Heart left ventricle (tissue), 16 donors: ENCODE measurements at regions not wholly inside any gene's neighbourhood (a gene's known extent, or its start where the extent isn't known, plus 50 kb on each side); places are given as distances from the start of the nearest gene placed in this dataset.

Source experiments
- ATAC-seq, 4 donors: fragments of 200-7000 bp; cut with Tn5 transposase; one replicate each; pipeline ENCODE4 v1.9.1; 2020 to 2022; ENCODE audit warnings: moderate library complexity in 4 of 4, mild to moderate bottlenecking in 3 of 4, moderate number of reproducible peaks in 1 of 4
- DNase-seq, 5 donors: peaks; one replicate each; pipeline ENCODE4 v3.0.0-alpha.2; 2020
- H3K27ac ChIP-seq, 12 donors: fragments of 200-600 bp; sonication (generic) in 4 of 12; one replicate each; pipeline versions ENCODE4 v1.5.0 to v1.8.0; 2016 to 2022; ENCODE audit warnings: mild to moderate bottlenecking in 2 of 12
- H3K27me3 ChIP-seq, 9 donors: fragments of 200-600 bp; sonication (generic) in 2 of 9; one replicate each; pipeline versions ENCODE4 v1.5.1 to v1.8.0; 2016 to 2022; ENCODE audit warnings: mild to moderate bottlenecking in 3 of 9
- H3K36me3 ChIP-seq, 9 donors: fragments of 200-600 bp; sonication (generic) in 2 of 9; one replicate each; pipeline versions ENCODE4 v1.5.0 to v1.8.0; 2018 to 2022; ENCODE audit warnings: mild to moderate bottlenecking in 2 of 9
- H3K4me1 ChIP-seq, 12 donors: fragments of 200-600 bp; sonication (generic) in 4 of 12; one replicate each; pipeline versions ENCODE4 v1.5.0 to v1.8.0; 2016 to 2022; ENCODE audit warnings: mild to moderate bottlenecking in 3 of 12
- H3K4me3 ChIP-seq, 12 donors: fragments of 200-600 bp; sonication (generic) in 4 of 12; one replicate each; pipeline versions ENCODE4 v1.5.0 to v1.8.0; 2017 to 2022; ENCODE audit warnings: mild to moderate bottlenecking in 9 of 12, moderate library complexity in 4 of 12
- H3K9me3 ChIP-seq, 12 donors: fragments of 200-600 bp; sonication (generic) in 4 of 12; one replicate each; pipeline versions ENCODE4 v1.5.0 to v1.8.0; 2016 to 2022; ENCODE audit warnings: mild to moderate bottlenecking in 1 of 12
- CTCF ChIP-seq, 12 donors: fragments of 200-600 bp; sonication (generic) in 4 of 12; IDR thresholded peaks; one replicate each; pipeline versions ENCODE4 v1.5.0 to v1.8.0; 2018 to 2022; ENCODE audit warnings: antibody characterized with exemption in 12 of 12, mild to moderate bottlenecking in 5 of 12
- POLR2A ChIP-seq, 2 donors: fragments of 450-650 bp; IDR thresholded peaks; one replicate each; pipeline ENCODE4 v1.6.1; 2017; ENCODE audit warnings: antibody characterized with exemption in 2 of 2, mild to moderate bottlenecking in 2 of 2, moderate library complexity in 2 of 2
- WGBS, 4 donors: extraction: QIAGEN DNeasy Blood & Tissue Kit in 2 of 4; methylation state at CpG; one replicate each; pipeline versions ENCODE4 v1.1.5 to v1.1.7; 2013 to 2018; 5-methylcytosine and 5-hydroxymethylcytosine counted together
- intact Hi-C, 10 donors: fragments of 100-400 bp; cut with DNase I; formaldehyde crosslinking; loops; one replicate each; pipeline versions ENCODE4 v1.11.1 to v1.14.2; 2022
- donor health status: ischemic (EF 13 %, LVEDD 7.1; RV severe dilation, severe dysfunction).
- donor health status: healthy with polysubstance abuse.
- donor health status: DM: no; HTN: yes; CAD: no.
- donor health status: DM: no; HTN: no; CAD: no.
- donor health status: ischemic (EF 25% LVEDD 6.9; RV normal size, moderate dysfunction).
- donor health status: ischemic (EF 25% LVEDD 5.7; RV mildly dilated, moderate dysfunction).
- donor health status: healthy.
- donor health status: DM: yes; HTN: yes; CAD: no.
- donor health status: ischemic (EF 35%, LVEDD 5.7; RV mildly dilated, moderate dysfunction).
- donor health status: nonischemic (EF 11% LVEDD 7.7; RV severe dilation, severe dysfunction).
- donor health status: DM: yes; HTN: yes; CAD: no.
- donor health status: PGD.
- donor health status: ischemic (EF 29% LVEDD 5.4; RV normal size, mild dysfunction).
- donor health status: nonischemic (EF 23%, LVEDD 6.1; RV moderate dilation, normal function).

DNA sequence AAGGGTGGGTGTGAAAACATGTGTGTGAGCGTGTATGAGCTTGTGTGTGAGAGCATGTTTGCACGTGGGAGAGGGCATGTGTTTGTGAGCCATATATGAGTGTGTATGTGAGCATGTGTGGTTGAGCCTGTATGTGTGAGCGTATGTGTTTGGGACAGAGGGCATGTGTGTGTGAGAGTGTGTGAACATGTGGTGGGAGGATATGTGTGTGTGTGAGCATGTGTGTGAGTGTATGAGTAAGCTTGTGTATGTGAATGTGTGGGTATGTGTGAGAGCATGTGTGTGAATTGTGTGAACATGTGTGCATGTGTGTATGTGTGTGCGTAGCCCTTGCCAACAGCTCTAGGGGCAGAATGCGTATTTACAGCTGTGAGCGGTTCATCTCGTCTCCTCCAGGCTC lies 163.0 kb downstream of the TMEM200C start:
- Histone ChIP-seq H3K27ac (no peak overlapping the region), H3K36me3 (no peaks in the 10 kb centered on the region), H3K4me3 (no peak overlapping the region), H3K9me3 (no peaks in the 10 kb centered on the region), H3K4me1 (no peaks in the 10 kb centered on the region), H3K27me3 (peaks cover 0 to 24% (median 0%) of the 10 kb centered on the region in 9 donors)
- intact Hi-C loops: no loop called here
- TF ChIP-seq POLR2A (IDR thresholded peaks at IDR 0.05) (no peak), CTCF (IDR thresholded peaks at IDR 0.05) (no peak)
- no peak for ATAC-seq
- WGBS, 4 donors: 87 to 94% (median 93%) methylated on average over 7 of the region's 7 CpGs
- DNase-seq: no peak

DNA sequence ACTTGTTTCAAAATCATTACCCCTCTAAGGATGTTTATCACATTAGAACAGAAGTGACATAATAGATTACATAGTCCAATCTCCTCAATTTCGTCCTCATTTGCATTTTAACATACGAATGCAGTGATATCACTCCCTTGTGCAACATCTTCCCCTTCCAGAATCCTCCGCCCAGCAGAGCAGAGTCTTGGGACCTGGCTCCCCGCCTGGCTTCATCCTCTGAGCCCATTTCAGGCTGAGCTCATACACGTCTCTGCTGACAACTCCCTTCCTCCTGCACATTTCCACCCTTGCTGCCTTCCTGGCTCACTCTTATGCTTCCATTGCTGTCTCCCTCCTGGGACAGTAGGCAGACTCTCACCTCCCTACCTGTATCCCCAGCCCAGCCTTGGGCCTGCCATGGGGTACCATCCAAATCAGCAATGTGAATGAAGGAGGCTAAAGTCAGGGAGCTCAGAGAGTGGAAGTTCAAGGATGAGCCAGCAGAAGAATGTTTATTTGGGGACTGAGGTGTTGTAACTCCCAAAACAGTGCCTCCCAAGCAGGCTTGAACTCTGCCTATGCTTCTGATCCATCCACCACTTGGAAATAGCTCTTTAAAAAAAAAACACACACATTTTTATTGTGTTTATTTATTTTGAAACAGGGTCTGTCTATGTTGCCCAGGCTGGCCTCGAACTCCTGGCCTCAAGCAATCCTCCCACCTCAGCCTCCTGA lies 165.2 kb downstream of the TMEM200C start:
- no peak overlapping the region for H3K27ac ChIP-seq
- intact Hi-C loops: no loop called here
- WGBS, 4 donors: 52 to 57% (median 55%) methylated on average over 6 of the region's 6 CpGs
- H3K9me3 ChIP-seq: no peaks in the 10 kb centered on the region
- ATAC-seq (peak in 2 of 4 donors; percentile 22 to 87), DNase-seq (peak in 2 of 5 donors; percentile 55 to 66)
- no peaks in the 10 kb centered on the region for H3K4me1 ChIP-seq
- no peak for TF ChIP-seq CTCF (IDR thresholded peaks at IDR 0.05)
- peaks cover 0 to 14% (median 0%) of the 10 kb centered on the region in 9 donors for H3K27me3 ChIP-seq
- no peak overlapping the region for H3K4me3 ChIP-seq
- H3K36me3 ChIP-seq: no peaks in the 10 kb centered on the region

- no peak for DNase-seq
- Histone ChIP-seq H3K4me3 (no peak overlapping the region), H3K27ac (no peak overlapping the region), H3K4me1 (no peaks in the 10 kb centered on the region), H3K9me3 (no peaks in the 10 kb centered on the region), H3K36me3 (no peaks in the 10 kb centered on the region), H3K27me3 (peaks cover 0 to 6% (median 0%) of the 10 kb centered on the region in 9 donors)
- ATAC-seq: no peak
- intact Hi-C loops: no loop called here
- WGBS, 4 donors: 35 to 45% (median 40%) methylated on average over 5 of the region's 5 CpGs
- TF ChIP-seq CTCF (IDR thresholded peaks at IDR 0.05): no peak
- no peak for TF ChIP-seq POLR2A (IDR thresholded peaks at IDR 0.05)
These were observed 166.8 kb downstream of the TMEM200C start for GRCh38 chr18:5728531-5728930.

- intact Hi-C loops: no loop called here
These were observed 169.3 kb downstream of the TMEM200C start for GRCh38 chr18:5726011-5726410.

More at GRCh38 chr18:5726011-5726410, 169.3 kb downstream of the TMEM200C start:
- TF ChIP-seq POLR2A (IDR thresholded peaks at IDR 0.05) (no peak), CTCF (IDR thresholded peaks at IDR 0.05) (no peak)
- Histone ChIP-seq H3K36me3 (no peaks in the 10 kb centered on the region), H3K4me1 (no peaks in the 10 kb centered on the region), H3K27me3 (peaks cover 0 to 3% (median 0%) of the 10 kb centered on the region in 9 donors), H3K27ac (no peak overlapping the region), H3K9me3 (no peaks in the 10 kb centered on the region), H3K4me3 (no peak overlapping the region)
- no peak for DNase-seq
- ATAC-seq: no peak
